Hematopoietic multipotent progenitor cell treated with erythropoietin and hydrocortisone succinate and interleukin-3 and kit ligand, for 8 days (in vitro differentiated cells): ENCODE measurements at regions not wholly inside any gene's neighbourhood (a gene's known extent, or its start where the extent isn't known, plus 50 kb on each side); places are given as distances from the start of the nearest gene placed in this dataset.
"Not testable (repeated sequence)": the region's sequence is repeated elsewhere in the genome, so short reads cannot be mapped to it uniquely, and the experiment has no call there.

Source experiments
- DNase-seq: peaks from one replicate; pipeline ENCODE4 v3.0.0-alpha.2; 2015

DNA sequence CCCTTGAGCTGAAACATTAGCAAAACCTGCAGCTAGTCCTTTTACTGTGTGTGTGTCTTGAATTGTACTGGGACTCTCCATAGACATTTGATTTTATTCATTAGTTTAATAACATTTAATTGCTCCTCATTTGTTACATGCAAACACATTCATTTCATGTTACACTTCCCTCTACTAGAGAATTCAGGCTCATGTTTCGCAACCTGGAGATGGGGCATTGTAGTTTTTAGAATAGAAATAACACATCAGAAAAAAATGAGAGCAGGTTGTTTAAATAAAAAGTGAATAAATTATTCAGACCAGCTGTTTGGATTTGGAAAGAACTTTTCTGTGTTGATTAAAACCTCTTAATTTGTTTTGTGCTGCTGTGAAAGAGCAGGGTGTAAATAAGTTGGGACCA lies 243.9 kb downstream of the ETV1 start:
- DNase-seq, result no peak

DNA sequence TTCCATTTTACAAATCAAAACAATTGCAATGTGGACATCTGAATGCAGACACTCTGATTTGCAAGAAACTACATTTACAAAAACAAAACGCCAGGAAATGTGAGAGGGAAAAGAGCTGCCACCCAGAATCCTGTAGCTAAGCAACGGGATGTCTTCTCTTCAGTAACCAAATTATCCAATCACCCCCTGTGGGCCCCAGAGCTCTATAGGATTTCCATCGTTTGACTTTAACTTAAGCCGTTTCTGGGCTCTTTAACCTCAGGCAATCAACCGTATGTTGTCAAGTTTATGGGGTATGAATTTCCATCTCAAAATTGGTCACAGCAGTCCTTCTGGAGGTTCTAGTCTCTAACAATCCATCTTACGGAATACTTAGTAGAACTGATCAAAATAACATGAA lies 240.5 kb downstream of the ETV1 start:
- DNase-seq, result no peak

DNA sequence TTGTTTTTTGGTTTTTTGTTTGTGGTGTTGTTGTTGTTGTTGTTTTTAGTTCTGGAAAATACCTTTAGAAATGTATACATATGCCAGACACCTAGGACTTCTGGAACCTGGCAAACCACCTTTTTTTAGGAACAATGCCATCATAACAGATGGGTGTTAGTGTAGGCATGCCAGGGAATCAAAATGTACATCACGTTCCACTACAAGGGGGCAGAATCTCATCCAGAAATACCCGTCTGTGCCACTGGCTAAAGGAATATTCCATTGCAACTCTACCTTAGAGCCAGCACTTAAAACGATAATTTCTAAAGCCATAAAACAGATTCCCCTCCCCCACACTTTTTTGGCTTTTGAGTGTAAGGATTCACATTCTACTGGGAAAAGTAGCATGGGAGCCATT lies 239.8 kb downstream of the ETV1 start:
- DNase-seq, result no peak

DNA sequence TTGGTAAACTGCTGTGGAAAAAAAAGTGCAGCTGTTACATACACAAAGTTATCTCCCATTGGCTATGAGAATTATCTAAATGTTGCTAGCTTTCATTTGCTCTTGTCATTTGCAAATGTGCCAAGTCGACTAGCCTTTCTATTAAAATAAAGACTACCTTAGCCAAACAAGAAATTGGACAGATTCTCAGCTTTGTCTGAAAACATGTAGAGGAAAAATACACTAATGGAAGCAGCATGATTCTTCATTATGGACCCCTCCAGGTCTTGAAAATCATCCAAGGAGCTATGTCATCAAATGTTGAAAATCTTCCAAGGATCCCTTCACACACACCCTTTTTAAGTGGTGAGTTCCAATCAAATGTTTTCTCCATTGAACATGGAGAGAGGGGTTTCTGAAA lies 237.7 kb downstream of the ETV1 start:
- no peak for DNase-seq

DNA sequence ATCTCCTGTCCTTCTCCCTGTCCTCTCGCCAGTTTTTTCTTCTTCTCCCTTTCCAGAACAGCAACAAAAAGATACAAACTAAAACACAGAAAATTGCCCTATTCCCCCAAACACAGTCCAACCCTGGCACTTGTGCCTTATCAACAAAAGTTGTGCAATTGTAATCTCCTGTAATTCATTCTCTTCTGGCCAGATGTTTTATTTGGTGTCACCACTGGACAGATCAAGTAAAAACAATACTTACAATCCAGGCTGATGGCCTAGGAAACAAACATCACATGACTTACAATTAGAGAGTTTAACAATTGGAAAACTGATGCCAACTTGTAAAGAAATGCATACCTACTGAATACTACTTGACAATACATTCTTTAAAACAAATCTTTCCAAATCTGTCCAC lies 231.6 kb downstream of the ETV1 start:
- no peak for DNase-seq

DNA sequence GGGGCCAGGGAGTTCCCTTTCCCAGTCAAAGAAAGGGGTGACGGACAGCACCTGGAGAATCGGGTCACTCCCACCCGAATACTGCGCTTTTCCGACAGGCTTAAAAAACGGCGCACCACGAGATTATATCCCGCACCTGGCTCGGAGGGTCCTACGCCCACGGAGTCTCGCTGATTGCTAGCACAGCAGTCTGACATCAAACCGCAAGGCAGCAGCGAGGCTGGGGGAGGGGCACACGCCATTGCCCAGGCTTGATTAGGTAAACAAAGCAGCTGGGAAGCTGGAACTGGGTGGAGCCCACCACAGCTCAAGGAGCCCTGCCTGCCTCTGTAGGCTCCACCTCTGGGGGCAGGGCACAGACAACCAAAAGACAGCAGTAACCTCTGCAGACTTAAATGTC lies 223.6 kb downstream of the ETV1 start:
- DNase-seq, result not testable (repeated sequence)

DNA sequence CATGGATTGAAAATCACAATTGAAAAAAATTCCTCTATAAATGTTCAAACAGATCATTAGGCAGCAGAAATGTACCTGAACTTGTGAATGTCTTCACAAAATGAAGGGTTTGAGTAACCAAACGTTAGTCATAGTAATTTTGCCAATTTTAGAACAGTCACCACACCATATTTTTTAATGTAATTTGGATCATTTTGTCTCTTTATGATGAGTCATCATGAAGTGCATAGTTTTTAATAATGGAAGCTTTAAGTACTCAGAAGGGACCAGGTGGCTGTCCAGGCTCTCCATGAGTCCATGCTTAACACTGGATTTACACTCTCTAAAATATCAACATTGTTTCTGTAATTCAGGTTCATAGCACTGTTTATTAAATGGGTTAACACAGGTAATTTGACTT lies 219.2 kb downstream of the ETV1 start:
- no peak for DNase-seq

DNA sequence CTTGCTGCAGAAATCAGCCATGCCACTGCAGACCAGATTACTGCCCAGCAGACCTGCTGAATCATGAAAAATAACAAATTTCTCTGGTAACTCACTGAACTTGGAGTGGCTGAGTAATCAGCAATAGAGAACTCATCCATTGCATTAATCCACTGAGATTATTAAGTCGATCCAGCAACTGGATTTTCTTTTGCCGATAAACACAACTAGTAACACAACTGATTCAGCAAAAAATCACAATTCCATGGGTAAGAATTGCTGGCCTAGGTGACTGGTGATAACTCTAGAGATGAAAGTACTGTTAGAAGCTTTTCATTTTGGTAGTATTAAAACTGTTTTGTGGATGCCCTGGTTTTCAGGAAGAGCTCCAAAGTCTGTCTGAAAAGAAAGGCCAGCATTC lies 214.5 kb downstream of the ETV1 start:
- no peak for DNase-seq

DNA sequence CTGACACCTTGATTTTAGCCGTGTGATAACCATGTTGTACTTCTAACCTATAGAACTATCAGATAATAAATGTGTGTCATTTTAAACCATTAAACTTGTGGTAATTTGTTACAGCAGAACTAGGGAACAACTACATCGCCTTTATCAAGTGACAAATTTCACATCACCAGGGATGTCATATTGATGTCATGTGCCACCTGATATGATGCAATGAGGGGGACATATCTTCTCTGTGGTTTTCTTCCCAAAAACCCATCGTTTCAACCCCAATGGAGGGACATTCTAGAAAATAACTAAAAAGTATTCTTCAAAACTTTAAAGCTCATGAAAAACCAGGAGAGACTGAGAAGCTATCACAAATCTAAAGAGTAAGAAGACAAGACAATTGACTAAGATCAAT lies 212.2 kb downstream of the ETV1 start:
- no peak for DNase-seq

DNA sequence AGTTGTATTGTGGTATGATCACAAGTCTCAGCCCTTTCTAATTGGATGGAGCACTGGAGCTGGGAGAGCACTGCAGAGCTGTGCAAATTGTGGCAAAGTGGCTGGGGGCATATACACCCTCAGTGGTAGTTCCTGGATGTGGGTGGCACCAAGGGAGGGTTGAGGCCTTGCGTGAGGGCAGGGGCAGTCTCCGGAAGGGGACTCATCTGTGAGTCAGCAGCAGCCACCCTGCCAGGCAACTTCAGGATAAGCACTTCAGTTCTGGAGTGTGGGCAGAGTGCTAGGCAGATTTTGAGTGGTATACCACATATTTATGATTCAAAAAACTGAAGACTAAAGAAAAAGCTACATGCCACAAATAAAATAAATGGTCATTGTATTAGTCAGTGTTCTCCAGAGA lies 210.5 kb downstream of the ETV1 start:
- DNase-seq, result no peak

DNA sequence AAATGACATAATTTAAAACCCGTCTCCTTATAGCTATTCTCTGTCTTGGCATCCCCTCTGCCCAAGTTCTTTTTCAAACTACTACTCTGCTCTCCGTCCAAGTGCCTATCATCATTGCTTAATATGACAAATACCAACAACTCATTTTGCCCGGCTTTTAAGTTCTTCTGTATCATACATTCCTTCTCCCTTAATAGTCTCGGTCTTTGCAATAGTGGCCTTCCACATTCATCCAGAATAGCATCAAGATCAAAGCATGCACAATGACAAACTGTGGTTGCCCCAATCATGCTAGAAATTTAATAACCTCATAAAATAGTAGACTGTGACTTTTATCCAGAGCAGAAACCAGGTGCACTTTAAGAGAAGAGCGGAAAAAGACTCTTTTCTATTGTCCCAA lies 198.9 kb downstream of the ETV1 start:
- DNase-seq, result no peak

DNA sequence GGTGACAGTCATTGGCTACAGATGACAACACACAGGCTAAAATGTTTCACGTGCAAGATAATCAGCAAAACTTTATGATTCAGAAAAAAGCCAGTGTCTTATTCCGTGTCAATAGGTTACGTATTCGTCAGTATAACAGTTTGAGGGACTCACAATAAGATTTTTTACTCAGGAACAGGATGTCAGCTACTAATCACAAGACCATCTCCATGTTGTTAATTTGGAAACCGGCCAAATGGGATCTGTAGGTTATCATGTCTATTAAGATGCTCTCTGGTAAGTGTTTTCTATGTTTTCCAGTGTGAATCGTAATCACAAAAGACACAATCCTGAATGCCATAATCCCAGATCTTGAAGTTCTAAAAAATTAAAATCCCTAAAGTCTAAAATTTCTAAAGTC lies 197.3 kb downstream of the ETV1 start:
- no peak for DNase-seq

DNA sequence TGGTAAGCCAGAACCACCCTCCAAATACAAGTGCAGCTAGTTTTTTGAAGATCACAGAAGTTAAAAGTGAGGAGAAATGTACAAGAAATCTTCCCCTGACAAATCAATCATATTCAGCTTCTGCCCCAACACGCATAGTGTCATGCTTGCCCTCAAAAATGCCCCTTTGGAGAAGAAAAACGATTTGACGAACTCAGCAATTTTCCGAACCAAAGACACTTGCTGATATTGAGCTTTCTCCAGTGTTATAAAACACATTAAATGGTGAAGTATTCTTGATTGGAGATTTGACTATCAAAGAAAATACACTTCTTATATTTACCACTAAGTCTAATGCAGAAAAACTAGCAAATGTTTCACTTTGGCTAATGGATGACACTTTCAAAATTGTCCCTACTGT lies 195.5 kb downstream of the ETV1 start:
- no peak for DNase-seq

DNA sequence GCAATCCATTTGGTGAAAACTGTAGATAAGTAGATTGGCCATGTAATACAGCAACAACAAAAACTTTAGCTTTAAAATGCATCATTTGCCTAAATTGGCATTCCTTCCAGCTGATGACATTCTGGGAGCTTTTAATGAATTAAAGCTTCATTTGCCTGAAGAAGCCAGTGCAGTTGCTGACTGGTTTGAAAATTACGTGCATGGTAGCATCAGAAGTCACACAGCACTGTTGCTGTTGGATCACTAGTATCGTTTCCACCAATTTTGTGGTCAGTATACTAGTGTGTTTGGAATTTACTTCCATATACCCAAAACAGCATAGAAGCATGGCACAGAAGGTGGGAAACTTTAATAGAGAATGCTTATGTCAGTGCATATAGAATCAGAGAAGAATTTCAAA lies 194.9 kb downstream of the ETV1 start:
- DNase-seq, result no peak

DNA sequence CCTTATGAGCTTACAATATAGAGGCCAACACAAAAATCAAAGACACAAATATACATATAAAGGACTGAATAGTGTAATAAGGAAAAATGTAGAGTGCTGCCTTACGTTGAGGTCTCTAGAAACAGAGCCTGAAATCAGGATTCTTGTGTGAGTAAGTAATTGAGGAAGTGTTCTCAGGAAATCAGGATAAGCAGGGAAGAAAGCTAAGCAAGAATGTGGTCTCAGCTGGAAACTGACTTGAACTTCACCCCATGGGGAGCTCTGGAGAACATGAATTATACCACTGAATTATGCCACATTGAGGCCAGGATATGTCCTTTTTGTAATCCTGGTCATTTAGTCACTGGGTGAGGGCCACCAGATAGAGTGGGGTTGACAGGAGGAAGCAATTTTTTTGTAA lies 191.9 kb downstream of the ETV1 start:
- no peak for DNase-seq

DNA sequence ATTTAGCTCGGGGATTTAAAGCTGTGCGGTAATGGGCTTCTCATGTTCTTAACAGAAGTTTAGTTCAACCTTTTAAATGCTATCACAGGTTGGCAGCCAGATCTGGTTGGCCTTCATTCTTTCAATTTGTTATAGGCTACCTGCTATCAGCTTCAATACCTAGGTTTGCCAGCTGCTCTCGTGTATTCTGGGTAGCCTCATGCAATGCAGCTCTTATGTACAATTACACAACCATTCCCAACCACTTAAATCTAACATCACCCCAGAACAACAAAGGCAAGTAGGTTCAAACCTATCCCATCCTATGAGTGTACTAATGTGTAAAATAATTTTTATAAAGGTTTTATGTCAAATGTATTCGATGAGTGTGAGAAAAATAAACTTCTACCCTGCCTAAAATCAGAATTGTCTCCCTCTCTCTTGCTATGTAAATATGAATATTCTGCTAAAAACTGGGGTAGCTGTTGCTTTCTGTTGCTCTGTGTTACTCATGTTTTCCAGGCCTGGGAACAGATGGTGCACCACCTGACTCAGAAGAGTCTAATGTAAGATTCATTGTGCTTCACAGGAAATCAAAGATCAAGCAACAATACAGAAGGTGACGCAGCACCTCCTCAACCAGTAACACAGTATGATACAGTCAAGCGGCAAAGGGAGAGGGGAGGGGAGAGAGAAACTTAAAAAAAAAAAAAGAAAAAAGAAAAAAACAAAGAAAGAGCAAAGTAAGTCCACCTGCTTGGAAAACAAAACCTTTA lies 188.6 kb downstream of the ETV1 start:
- no peak for DNase-seq

DNA sequence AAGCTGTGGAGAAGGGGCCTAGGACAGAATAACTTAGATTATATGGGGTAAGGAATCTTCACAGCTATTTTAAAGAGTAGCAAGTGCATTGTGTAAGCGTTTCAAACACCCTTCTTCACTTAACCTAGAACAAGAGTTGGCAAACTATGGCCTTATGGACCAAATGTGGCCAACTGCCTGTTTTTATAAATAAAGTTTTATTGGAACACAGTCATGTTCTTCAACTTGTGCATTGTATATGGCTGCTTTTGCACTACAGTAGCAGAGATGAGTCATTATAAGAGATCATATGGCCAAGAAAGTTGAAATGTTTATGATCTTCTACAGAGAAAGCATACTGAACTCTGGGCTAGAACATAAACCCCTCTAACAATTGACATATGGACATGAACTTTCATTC lies 187.8 kb downstream of the ETV1 start:
- DNase-seq, result no peak

DNA sequence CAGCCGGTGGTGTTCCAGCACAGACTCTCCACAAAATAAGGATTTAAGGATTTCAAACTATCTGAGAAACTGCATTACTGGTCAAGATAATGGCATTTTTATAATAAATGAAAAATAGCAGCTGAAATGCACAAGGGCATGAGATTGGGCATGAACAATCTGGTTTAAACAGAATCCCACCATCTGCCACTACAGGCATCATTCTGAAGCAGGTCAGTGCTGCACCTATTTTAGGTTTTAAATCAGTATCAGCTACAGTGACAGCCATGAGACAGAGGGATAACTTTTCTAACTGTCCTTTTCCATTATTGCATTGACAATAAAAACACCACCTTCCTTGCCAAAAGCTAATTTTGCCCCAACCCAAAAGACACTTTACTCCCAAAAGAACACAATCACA lies 186.8 kb downstream of the ETV1 start:
- DNase-seq, result no peak

DNA sequence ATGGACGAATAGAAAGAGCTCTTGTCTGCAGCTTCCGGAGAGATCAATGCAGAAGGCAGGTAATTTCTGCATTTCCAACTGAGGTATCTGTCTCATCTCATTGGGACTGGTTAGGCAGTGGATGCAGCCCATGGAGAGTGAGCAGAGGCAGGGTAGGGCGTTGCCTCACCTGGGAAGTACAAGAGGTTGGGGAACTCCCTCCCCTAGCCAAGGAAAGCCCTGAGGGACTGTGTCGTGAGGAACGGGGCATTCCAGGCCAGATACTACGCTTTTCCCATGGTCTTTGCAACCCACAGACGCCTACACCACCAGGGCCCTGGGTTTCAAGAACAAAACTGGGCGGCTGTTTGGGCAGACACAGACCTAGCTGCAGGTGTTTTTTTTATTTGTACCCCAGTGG lies 186.3 kb downstream of the ETV1 start:
- DNase-seq, result no peak

DNA sequence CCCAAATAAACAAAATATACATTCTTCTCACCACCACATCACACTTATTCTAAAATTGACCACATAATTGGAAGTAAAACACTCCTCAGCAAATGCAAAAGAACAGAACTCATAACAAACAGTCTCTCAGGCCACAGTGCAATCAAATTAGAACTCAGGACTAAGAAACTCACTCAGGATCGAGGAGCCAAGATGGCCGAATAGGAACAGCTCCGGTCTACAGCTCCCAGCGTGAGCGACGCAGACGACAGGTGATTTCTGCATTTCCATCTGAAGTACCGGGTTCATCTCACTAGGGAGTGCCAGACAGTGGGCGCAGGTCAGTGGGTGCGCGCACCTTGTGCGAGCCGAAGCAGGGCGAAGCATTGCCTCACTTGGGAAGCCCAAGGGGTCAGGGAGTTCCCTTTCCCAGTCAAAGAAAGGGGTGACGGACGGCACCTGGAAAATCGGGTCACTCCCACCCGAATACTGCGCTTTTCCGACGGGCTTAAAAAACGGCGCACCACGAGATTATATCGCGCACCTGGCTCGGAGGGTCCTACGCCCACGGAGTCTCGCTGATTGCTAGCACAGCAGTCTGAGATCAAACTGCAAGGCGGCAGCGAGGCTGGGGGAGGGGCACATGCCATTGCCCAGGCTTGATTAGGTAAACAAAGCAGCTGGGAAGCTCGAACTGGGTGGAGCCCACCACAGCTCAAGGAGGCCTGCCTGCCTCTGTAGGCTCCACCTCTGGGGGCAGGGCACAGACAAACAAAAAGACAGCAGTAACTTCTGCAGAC lies 183.2 kb downstream of the ETV1 start:
- DNase-seq, result not testable (repeated sequence)

DNA sequence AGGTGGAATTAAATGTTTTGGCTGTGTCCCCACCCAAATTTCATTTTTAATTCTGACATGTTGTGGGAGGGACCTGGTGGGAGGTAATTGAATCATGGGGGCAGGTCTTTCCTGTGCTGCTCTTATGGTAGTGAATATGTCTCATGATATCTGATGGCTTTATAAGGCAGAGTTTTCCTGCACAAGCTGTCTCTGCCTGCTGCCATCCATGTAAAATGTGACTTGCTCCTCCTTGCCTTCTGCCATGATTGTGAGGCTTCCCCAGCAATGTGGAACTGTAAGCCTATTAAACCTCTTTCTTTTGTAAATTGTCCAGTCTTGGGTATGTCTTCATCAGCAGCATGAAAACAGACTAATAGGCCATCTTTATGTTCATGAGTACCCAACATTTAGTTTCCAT lies 172.2 kb downstream of the ETV1 start:
- DNase-seq, result not testable (repeated sequence)

DNA sequence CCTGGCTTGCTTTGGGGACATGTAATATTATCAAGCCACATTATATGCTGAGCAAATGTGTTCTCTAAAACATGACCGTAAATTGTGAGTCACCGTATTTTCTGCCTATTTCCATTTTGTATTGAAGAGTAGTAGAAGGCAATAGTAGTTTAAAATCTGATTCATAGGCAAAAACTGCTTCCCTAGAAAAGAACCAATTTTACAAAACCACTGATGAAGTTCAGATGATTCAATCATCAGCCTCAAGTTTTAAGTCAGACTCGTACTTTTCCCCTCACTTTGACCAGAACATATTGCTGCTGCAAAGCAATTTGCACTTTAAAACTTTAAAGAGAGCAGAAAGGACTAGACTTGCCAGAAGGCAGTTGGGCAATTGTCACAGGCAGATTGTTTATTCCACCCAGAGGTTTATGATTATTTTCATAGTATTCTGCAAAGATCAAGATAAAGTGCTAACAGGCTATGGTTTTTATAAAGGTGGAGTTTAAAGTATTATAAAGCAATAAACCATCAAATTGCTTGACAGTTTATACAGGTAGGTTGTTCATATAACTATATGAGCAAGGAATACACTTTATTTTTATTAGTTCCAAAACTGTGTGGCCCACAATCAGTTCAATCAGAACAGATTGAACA lies 168.2 kb downstream of the ETV1 start:
- no peak for DNase-seq

DNA sequence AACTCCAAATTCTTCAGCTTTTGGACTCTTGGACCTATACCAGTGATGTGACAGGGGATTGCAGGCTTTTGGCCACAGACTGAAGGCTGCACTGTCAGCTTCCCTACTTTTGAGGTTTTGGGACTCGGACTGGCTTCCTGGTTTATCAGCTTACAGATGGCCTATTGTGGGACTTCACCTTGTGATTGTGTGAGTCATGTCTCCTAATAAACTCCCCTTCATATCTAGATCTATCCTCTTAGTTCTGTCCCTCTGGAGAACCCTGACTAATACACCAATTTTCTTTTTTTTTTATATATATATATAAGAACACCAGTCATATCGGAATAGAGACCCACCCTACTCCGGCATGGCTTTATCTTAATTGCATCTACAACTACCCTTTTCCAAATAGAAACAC lies 166.8 kb downstream of the ETV1 start:
- no peak for DNase-seq

DNA sequence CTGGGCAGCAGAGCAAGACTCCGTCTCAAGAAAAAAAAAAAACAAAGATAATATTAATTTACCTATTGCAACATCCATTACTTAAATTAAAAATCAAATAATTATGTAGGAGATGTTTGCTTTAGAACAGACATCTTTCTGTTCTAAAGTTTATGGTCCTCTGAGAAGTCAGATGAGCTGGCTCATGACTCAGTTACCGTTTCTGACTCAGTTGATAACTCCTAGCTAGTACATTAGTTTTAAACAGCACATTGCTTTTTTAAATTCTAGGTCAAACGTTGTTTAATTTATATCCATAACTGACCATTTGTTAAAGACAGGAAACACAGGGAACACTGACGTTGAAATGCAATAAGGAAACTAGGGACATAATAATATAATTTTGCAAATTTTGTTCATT lies 162.7 kb downstream of the ETV1 start:
- DNase-seq, result no peak
